ENCODE measurements at regions not wholly inside any gene's neighbourhood (a gene's known extent, or its start where the extent isn't known, plus 50 kb on each side); places are given as distances from the start of the nearest gene placed in this dataset.

DNA sequence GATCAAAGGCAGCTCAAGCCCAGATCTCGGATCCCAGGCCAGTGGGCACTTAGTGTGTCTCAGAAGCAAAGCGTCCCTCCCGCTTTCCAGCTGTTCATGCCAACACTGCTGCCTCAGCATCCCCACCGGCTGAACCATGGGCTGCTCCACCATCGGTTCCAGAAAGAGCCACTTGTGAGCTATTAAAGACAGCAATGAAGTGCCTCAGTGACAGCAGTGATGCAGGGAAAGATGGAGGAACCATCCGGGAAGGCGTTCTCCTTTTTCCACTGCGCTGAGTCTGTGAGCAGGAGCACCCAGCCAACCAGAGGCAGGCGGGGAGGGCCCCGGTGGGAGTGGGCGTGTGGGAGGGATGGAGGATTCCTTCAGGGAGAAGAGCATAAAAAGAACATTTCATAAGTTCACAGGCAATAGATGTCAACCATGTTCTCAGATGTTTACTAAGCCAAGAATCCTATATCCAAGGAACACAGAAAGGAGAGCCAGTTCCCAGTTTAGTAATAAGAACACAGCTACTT, 96.2 kb upstream of the MKI67 start:
- no peak for DNase-seq

- DNase-seq, result no peak
These were observed 104.2 kb upstream of the MKI67 start for GRCh38 chr10:128230401-128230800.

GRCh38 chr10:128233422-128233821, 107.2 kb upstream of the MKI67 start:
- DNase-seq, result no peak

- DNase-seq, result no peak
These were observed 111.5 kb upstream of the MKI67 start for GRCh38 chr10:128237710-128238109.

DNA sequence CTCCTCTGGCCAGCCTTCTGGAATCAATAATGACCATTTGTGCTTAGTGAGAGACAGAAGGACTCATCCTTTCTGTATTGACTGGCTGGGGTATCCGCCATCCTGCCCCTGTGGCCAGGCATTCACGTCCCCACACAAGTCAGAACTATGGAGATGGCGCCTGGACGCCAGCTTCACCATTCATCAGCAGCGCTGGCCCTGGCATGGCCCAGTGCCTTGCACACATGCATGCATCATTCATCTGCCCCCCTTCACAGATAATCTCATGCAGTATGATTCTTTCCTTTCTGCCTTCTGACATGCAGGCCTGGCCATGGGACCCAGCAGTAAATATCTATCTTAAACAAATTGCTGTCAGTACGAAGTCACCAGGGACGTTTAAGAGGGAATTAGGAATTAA, 114.8 kb upstream of the MKI67 start:
- DNase-seq, result no peak

- DNase-seq, result no peak
These were observed 116.4 kb upstream of the MKI67 start for GRCh38 chr10:128242641-128243040.

DNA sequence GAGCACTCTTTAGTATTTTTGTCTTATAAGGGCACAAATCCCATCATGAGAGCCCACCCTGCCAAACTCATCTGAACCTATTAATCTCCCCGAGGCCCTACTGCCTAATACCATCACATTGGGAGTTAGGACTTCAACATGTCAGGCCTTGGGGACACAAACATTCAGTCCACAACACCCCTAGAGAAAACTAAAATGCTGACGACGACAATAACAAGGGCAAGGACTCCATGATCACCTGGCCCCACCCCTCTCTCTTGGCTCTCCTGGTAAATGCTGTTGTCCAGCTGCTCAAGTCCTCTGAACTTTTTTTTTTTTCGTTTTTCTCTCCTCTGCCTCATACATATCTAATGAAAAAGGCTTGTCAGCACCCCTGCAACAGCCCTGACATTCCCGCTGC, 118.8 kb upstream of the MKI67 start:
- no peak for DNase-seq

DNA sequence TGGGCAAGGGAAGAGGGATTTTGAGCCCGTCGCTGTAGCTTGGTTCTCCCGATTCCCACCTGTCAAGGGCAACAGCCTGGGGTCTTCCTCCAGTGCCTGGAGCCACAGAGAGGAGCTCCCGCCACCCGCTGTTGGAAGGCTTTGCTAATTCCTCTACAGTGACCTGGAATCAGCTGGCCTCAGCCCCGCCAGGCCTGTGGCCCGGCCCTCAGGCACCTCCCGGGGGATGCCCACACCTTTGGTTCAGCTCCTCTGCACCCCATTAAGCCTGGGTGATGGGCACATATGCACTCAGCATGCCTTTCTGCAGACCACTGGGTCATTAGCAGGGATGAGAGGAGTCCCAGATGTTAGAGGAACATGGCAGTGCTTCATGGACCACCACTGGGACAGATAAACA, 121.4 kb upstream of the MKI67 start:
- no peak for DNase-seq

DNA sequence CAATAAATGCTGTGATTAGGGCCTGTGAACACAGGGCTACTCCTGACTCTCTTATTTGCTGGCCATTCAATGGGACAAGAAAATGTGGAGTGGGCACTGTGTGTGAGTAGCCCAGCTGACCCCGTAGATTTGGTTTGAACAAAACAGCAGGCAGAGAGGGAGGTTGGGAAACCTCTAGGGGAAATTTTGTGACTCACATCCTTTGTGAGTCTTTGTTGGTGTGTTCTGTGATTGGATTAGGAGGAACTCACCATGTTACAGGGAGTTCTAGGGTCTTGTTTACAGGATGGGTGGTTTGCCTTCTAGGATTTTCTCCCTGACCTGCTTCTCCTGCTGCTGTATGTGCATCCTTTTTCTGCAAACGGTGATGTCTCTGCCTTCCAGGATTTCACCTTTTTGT, 128.3 kb upstream of the MKI67 start:
- no peak for DNase-seq

DNA sequence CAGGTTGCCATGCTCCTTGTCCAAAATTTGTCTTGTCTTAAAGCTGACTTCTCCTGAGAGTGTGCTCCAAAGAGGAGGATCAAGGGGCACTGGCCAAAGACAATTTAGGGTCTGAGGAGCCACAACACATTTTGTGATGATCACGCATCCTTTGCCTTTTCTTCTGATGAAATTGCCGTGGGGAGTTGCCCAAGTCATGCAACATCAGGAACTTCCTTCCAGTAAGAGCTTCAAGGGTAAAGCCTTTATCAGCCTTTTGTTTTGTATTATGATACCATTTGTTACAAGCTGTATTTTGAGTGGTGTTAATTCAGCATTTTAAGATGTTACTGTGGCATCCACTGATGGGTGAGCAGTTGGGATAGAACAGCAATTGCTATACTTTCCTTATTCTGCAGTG, 131.2 kb upstream of the MKI67 start:
- DNase-seq, result no peak

- DNase-seq, result no peak
These were observed 132.3 kb upstream of the MKI67 start for GRCh38 chr10:128258421-128258976.

DNA sequence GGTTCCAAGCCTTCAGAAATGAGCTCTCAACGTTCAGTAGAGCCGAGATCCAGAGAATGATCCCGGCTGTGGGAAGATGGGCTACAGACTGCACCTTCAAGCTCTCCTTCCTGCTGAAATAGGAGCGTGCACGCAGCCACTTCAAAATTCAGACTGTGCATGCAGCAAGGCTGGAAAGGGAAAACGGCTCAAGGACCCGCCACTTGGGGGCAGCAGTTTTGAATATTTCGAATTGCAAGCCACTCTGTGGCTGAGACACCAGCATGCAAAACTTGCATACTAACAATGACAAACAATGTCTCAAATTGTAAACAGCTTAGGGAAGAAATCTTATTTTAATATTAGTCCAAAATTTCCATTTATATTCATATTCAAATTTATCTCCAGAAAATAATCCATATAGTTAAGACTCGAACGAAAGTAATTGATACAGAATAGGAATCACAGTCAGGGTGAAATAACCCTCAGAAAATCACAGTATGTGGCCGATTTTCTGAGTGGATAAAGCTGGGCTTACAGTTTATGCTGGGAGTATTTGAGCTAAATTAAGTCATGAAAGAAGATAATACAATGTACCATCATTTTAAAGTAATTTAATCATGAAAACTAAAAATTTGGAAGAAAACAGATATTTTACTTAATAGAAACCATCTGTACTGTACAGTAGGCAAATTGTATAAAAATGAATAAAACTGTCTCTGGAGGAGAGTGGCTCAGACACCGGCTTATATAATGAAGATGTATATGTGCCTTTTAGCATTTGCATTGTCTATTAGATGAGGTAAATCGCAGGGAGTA, 137.9 kb upstream of the MKI67 start:
- DNase-seq, result peak; percentile 64

- DNase-seq, result no peak
These were observed 139.4 kb upstream of the MKI67 start for GRCh38 chr10:128265596-128265995.

DNA sequence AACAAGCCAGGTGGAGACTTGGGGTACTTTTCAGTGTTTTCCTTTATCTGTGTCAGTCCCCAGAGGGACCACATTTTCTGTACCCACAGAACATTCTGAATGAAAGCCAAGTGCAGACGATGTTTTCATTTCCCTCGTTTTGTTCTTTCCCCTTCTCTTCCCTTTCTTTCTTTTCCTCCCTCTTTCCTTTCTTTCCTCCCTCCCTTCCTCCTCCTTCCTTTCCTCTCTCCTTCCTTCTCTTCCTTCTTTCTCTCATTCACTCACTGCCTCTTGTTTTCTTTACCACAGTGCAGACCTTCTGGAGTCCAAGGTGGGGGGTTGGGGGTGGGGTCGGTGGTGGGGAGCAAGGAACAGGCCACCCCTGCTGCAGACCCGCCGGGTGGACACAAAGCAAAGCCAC, 141.4 kb upstream of the MKI67 start:
- no peak for DNase-seq

- peak; percentile 46 for DNase-seq
These were observed 141.9 kb upstream of the MKI67 start for GRCh38 chr10:128268015-128268722.

GRCh38 chr10:128274938-128275337, 148.7 kb upstream of the MKI67 start:
- peak; percentile 25 for DNase-seq

- DNase-seq, result peak; percentile 7
These were observed 149.4 kb upstream of the MKI67 start for GRCh38 chr10:128275388-128276177.

- DNase-seq, result no peak
These were observed 151.1 kb upstream of the MKI67 start for GRCh38 chr10:128277267-128277840.

DNA sequence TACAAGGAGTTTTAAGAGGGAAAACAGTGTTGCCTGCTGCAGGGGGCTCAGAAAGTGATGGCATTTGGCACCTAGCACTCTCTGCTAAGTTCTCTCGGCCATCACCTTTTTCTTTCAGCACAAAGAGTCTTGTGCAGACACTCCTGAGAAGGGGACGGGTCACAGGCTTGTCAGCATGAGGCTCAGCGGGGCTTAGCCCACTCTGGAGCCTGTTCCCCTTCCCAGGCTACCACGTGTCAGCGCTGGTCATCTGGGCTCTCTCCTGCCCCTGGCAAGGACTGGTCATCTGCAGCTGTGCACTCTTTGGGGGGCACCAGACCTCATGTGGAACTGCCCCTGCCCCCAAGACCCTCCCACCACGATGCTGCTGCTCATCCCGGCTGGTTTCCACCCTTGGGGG, 152.1 kb upstream of the MKI67 start:
- no peak for DNase-seq

DNA sequence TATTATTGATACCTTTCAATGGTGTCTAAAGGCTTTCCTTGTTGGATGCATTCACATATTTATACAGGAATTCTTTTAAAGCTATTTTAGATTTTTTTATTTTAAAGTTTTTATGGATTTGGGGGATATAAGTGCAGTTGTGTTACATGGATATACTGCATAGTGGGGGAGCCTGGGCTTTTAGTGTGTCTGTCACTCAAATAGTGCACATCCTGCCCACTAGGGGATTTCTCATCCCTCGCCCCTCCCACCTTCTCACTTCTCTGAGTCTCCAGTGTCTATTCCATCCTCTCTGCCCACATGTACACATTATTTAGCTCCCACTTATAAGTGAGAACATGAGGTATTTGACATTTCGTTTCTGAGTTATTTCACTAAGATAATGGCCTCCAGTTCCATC, 154.0 kb upstream of the MKI67 start:
- DNase-seq, result no peak

DNA sequence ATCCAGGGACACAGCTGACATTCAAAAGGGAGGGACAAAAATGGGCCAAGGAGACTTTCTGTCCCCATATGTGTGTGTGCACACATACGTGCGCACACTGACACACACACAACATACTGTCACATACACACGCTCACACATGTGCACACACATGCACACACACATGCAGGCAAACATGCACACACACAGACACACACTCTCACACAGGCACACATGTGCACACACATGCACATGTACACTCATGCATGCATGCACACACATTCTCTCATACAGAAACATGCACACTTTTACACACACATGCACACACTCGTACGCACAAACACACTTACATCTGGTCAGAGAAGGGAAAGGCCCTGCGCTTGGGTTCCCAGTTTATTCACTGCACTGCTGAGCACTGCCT, 155.1 kb upstream of the MKI67 start:
- DNase-seq, result no peak

DNA sequence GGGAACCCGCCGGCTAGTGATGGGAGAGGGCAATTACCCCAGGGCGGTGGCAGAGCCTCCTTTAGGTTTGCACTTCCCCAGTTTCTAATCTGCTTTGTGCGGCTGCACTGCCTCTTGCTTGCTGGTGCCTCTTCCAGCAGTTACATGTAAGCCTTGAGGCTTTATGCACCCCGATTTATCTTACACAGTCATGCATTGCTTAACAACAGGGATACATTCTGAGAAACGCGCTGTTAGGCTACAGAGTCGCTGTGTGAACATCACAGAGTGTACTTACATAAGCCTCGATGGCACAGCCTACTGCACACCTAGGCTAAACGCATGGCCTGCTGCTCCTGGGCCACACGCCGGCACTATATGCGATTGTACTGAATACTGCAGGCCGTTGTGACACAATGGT, 155.6 kb upstream of the MKI67 start:
- DNase-seq, result no peak

Measured in activated CD4-positive, alpha-beta T cell treated with anti-CD3 and anti-CD28 coated beads, Interleukin-2, Interleukin-6, amounts not matched to agents 100 ng/mL and 50 ng/mL, durations not matched to agents 16 hours and 8 hours (primary cell).